Activated naive CD4-positive, alpha-beta T cell treated with Interleukin-2 at 50 U/mL for 16 hours (primary cell): ENCODE measurements at regions not wholly inside any gene's neighbourhood (a gene's known extent, or its start where the extent isn't known, plus 50 kb on each side); places are given as distances from the start of the nearest gene placed in this dataset.

ENCODE experiments used
- DNase-seq: peaks from one replicate; pipeline ENCODE4 v3.0.0-alpha.2; 2020

DNA sequence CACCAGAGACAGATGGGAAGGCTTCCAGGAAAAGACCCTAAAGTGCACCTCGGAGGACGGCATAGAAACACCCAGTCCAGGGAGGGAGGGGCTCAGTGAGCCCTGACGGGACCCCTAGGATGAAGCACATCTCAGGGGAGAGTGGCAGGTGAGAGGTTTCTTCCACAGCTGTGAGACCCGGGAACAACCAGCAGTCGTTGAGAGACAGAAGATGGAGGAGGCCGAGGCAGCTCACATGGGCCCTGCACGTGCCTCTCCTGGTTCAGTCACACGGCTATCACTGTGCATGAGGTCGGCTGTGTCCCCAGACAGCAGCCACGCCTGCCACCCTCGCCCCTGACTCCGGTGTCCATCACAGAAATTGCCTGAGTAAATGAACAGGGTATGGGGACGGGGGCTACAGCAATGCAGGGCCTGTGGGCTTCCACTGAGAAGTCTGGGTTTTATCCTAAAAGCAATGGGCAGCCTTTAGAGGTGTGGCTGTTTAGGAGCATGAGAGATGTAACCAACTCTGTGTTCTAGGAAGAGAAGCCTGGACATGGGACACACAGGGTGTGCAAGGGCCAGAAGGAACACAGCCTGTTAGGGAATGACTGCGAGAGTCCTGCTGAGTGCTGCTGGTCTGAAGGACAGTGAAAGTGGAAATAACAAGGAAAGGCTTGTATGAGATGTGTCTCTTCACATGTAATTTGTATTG is 102.0 kb downstream of the TMEM18 start:
- no peak for DNase-seq

- no peak for DNase-seq
Observed at GRCh38 chr2:573805-574392, 103.3 kb downstream of the TMEM18 start.

DNA sequence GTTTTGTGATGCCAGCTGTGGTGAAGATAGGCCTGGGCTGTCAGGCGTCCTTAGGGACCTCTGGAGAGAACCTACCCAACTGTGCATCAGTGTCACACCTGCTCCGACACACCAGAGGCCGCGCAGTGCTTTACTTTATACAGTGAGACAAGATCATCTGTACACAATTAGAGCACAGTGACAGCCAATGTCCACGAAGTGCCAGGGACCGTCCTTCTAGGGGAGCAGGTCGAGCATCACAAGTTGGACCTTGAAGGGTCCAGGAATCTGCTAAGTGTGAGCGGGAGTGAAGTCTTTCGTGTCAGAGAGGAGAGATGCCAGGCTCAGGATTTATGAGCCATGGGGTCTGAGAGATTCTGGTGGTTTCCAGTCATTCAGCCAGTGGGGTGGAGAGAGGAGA is 104.2 kb downstream of the TMEM18 start:
- DNase-seq: no peak

DNA sequence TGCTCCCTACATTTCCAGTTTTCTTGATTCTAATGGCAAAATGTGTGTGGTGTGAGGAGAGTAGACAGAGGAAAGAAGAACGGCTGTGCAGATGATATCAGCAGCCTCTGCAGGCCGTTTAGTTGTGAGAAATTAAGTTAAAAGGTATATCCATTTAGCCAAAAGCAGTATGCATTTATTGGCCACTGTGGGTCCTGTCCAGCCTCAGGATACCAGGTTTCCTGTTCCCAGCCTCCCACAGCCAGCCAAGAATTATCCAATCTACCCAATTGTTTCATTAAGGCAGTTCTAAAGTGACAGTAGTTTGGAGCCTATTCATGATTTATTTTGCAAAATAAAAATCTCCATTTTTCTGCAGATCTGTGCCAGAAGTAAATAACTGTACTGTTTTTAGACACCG is 107.5 kb downstream of the TMEM18 start:
- DNase-seq: no peak

GRCh38 chr2:568639-569235 is 108.5 kb downstream of the TMEM18 start:
- DNase-seq: no peak

DNA sequence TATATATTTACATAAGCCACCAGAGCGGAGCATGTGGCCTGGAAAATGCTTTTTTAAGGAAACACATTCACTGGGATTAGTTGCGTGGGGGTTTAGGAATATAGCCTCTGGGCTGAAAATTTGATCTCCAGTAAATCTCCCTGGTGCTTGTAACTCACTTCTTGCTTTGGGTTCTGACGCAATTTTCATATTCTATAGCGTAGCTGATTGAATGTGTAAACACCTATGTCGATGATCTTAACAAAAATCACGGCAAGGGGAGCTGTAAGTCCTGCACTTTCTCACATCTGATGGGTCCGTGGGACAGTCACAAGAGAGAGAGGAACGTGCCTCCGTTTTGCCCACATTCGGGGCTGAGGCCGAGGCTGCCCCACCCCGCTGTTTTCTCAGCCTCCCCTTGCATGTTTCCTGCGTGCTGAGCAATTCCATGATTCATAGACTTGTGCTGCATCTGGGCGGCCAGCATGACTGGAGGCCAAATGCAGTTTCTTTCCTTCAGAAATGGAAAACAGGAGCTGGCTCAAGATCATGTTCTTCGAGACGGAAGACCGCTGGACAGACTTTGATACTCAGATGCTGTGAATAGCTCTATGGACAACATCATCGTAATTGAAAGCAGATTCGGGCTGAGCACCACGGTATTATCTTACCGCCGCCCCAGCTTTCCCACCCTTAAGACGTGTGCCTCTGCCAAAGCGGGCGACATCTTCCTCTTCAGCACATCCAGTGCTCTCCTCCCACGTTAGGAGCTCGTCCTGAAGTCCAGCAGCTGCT is 109.2 kb downstream of the TMEM18 start:
- no peak for DNase-seq

- DNase-seq: no peak
Observed at GRCh38 chr2:567496-567864, 109.7 kb downstream of the TMEM18 start.

GRCh38 chr2:566379-567313 is 110.6 kb downstream of the TMEM18 start:
- no peak for DNase-seq

GRCh38 chr2:564471-565181 is 112.6 kb downstream of the TMEM18 start:
- DNase-seq: no peak

DNA sequence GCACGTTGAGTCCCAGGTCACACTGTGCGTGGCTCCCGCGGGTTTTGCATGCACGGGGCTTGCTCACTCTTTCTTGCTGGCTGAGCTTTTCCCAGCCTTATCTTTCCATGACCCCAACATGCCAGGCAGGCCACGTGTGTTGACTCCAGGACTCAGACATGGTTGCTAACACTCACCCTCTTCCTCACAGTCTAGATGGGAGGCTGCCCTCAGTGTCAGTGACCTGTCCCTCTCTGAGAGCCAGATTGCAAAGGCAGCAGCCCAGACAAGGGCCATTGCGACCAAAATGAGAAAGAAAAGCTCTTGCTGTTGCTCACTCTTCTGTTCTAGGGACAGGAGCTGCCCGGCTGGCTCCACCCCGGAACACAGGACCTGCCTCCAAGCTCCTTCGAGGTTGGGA is 113.7 kb downstream of the TMEM18 start:
- no peak for DNase-seq

DNA sequence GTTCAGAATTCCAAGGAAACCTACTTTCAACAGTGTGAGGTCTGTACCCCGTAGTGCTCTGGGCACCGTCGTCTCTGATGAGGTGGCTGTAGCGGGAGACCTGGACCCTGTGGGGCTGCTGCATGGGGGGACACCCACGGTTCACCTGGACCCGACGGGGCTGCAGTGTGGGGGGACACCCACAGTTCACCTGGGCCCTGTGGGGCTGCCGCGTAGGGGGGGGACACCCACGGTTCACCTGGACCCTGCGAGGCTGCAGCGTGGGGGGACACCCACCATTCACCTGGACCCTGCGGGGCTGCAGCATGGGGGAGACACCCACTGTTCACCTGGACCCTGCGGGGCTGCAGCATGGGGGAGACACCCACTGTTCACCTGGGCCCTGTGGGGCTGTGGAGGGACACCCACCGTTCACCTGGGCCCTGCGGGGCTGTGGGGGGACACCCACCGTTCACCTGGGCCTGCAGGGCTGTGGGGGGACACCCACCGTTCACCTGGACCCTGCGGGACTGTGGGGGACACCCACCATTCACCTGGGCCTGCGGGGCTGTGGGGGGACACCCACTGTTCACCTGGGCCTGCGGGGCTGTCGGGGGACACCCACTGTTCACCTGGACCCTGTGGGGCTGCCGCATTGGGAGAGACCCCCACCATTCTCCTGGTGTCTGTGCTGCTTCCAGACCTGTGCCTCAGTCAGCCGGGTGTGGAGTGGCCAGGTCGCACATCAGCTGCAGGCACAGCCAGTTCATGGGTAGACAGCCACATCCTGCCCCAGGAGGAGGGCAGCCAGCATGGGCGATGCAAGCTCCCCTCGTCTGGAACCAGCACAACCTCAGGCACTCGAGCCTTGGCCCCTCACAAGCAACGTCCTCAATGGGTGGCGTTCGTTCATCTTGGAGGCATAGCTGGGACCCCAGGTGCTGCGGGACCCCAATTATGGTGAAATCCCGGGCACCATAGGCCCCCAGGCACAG is 114.5 kb downstream of the TMEM18 start:
- no peak for DNase-seq

- DNase-seq: no peak
Observed at GRCh38 chr2:558879-559278, 118.3 kb downstream of the TMEM18 start.

- DNase-seq: no peak
Observed at GRCh38 chr2:558302-558642, 118.9 kb downstream of the TMEM18 start.

DNA sequence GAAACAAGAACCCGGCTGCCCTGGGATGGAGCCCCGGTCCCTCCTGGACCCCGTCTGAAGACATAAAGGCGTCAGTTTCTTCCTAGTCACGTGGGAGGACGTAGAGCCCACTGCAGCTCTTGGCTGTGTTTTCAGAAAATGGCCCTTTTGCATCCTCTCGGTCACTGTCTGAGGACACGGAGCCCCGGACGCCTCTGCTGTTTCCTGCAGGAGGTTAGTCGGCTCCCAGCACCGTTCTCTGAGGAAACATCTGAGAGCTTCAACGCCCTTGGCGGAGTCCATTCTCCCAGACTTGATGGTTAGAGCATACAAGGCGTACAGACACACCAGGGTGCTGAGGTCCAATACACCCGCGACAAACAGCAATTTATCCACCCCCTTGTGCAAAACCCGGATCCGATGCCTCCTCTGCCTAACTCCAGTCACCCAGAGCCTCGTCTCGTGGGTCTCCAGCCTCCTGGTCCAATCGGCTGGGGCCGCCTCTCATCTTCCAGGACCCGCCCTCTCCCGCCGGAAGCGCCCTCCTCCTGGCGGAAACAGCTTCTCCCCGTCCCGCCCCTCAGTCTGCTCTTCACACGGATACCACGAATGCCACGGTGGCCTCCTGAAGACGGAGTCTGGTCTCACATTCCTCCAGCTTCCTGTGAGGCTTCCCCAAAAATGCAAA is 119.4 kb downstream of the TMEM18 start:
- DNase-seq: no peak

DNA sequence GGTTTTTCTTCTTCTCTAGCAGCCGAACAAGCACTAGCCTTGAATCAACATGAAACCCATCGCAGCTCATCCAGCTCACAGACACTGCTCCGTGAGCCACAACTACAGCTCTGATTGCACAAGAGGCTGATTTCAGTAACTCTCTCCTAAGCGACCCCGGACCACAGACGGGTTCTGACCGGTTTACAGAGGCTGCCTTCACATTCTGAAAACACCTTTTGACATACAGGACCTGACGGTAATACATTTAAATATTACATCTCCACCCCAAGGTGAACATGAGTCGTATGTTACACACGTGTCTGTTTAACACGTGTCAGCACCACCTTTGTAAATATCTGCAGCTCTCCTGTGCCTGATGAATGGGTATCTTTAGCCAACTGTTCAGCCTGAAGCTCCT is 120.7 kb downstream of the TMEM18 start:
- no peak for DNase-seq

GRCh38 chr2:555164-555922 is 121.9 kb downstream of the TMEM18 start:
- no peak for DNase-seq

DNA sequence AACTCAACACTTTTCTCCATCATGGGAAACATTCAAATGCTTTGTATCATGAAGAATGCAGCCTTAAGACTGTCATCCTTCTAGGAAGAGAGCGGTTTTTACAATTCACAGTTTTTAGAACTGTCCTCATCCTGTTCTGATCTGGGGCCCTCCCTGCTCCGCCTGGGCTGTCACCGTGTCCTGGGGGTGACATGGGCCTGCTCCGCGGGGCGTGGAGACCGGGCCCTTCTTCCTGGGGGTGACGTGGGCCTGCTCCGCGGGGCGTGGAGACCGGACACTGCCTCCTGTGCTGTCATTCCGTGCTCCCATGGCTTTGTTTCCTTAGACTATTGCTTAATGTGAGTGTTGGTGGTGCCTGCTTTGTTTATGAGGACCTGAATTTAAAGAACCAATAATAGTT is 122.8 kb downstream of the TMEM18 start:
- DNase-seq: no peak

DNA sequence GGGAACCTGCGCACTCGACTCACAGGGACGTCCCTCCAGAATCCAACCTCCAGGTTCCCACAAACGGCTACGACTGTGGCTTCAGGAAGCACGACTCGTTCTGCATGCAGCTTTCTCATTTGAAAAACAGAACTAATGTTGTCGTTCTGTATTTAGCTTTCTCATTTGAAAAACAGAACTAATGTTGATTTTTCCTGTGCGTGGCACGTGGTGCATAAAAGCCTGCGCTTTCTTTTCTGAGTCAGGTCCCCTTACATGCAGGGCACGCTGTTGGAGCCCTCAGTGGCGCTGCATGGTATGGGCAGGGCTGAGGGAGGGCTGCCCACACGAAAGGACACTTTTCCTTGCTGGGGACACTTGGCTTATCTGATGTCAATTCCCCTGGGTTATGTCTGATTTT is 124.3 kb downstream of the TMEM18 start:
- DNase-seq: no peak

GRCh38 chr2:551621-552020 is 125.6 kb downstream of the TMEM18 start:
- no peak for DNase-seq
